ENCODE measurements at regions not wholly inside any gene's neighbourhood (a gene's known extent, or its start where the extent isn't known, plus 50 kb on each side); places are given as distances from the start of the nearest gene placed in this dataset.
"Not testable (repeated sequence)": the region's sequence is repeated elsewhere in the genome, so short reads cannot be mapped to it uniquely, and the experiment has no call there.

GRCh38 chr2:87360927-87361326, 339.3 kb upstream of the PLGLB1 start:
- DNase-seq: not testable (repeated sequence)

- not testable (repeated sequence) for DNase-seq
Observed at GRCh38 chr2:87361805-87362204, 340.2 kb upstream of the PLGLB1 start.

- DNase-seq: not testable (repeated sequence)
Observed at GRCh38 chr2:87364379-87364778, 342.7 kb upstream of the PLGLB1 start.

- not testable (repeated sequence) for DNase-seq
Observed at GRCh38 chr2:87365038-87365437, 343.4 kb upstream of the PLGLB1 start.

DNA sequence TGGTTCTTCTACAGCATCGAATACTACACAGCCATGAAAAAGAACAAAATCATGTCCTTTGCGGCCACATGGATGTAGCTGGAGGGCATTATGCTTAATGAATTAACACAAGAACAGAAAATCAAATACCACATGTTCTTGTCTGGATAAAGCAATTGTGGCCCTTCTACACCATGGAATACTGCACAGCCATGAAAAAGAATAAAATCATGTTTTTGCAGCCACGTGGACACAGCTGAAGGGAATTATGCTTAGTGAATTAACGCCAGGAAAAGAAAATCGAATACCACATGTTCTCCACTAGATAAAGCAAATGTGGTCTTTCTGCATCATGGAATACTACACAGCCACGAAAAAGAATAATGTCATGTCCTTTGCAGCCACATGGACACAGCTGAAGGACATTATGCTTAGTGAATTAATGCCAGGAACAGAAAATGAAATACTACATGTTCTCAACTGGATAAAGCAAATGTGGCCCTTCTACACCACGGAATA, 361.8 kb upstream of the PLGLB2 start:
- not testable (repeated sequence) for DNase-seq

- not testable (repeated sequence) for DNase-seq
Observed at GRCh38 chr2:87395784-87396183, 352.1 kb upstream of the PLGLB2 start.

DNA sequence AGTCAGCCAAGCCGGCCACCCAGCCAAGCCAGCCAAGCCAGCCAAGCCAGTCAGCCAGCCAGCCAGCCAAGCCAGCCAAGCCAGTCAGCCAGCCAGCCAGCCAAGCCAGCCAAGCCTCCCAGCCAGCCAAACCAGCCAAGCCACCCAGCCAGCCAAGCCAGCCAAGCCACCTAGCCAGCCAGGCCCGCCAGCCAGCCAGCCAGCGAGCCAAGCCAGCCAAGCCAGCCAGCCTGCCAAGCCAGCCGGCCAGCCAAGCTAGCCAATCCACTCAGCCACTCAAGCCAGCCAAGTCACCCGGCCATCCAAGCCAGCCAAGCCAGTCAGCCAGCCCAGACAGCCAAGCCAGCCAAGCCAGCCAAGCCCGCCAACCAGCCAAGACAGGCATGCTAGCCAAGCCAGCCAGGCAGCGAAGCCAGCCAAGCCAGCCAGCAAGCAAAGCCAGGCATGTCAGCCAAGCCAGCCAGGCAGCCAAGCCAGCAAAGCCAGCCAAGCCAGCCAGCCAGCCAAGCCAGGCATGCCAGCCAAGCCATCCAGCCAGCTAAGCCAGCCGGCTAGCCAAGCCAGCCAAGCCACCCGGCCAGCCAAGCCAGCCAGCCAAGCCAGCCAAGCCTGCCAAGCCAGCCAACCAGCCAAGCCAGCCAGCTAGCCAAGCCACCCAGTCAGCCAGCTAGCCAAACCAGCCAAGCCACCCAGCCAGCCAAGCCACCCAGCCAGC, 351.2 kb upstream of the PLGLB2 start:
- DNase-seq: not testable (repeated sequence)

DNA sequence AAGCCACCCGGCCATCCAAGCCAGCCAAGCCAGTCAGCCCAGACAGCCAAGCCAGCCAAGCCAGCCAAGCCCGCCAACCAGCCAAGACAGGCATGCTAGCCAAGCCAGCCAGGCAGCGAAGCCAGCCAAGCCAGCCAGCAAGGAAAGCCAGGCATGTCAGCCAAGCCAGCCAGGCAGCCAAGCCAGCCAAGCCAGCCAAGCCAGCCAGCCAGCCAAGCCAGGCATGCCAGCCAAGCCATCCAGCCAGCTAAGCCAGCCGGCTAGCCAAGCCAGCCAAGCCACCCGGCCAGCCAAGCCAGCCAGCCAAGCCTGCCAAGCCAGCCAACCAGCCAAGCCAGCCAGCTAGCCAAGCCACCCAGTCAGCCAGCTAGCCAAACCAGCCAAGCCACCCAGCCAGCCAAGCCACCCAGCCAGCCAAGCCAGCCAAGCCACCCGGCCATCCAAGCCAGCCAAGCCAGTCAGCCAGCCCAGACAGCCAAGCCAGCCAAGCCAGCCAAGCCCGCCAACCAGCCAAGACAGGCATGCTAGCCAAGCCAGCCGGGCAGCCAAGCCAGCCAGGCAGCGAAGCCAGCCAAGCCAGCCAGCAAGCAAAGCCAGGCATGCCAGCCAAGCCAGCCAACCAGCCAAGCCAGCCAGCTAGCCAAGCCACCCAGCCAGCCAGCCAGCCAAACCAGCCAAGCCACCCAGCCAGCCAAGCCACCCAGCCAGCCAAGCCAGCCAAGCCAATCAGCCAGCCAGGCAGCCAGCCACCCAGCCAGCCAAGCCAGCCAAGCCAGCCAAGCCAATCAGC, 350.4 kb upstream of the PLGLB2 start:
- not testable (repeated sequence) for DNase-seq

GRCh38 chr2:87398567-87399305, 349.2 kb upstream of the PLGLB2 start:
- not testable (repeated sequence) for DNase-seq

GRCh38 chr2:87401726-87402345, 346.1 kb upstream of the PLGLB2 start:
- no peak for DNase-seq

- DNase-seq: no peak
Observed at GRCh38 chr2:87403893-87404175, 344.1 kb upstream of the PLGLB2 start.

GRCh38 chr2:87404411-87405255, 343.3 kb upstream of the PLGLB2 start:
- not testable (repeated sequence) for DNase-seq

DNA sequence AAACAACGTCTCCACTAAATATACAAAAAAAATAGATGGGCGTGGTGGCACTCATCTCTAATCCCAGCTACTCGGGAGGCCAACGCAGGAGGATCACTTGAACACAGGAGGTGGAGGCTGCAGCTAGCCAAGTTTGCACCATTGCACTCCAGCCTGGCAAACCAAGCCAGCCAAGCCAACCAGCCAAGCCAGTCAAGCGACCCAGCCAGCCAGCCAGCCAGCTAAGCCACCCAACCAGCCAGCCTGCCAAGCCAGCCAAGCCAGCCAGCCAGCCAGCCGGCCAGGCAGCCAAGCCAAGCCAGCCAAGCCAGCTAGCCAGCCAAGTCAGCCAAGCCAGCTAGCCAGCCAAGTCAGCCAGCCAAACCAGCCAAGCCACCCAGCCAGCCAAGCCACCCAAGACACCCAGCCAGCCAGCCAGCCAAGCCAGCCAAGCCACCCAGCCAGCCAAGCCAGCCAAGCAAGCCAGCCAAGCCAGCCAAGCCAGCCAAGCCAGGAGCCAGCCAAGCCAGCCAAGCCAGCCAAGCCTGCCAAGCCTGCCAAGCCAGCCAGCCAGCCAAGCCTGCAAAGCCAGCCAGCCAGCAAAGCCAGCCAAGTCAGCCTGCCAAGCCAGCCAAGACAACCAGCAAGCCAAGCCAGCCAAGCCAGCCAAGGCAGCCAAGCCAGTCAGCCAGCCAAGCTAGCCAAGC, 342.2 kb upstream of the PLGLB2 start:
- not testable (repeated sequence) for DNase-seq

DNA sequence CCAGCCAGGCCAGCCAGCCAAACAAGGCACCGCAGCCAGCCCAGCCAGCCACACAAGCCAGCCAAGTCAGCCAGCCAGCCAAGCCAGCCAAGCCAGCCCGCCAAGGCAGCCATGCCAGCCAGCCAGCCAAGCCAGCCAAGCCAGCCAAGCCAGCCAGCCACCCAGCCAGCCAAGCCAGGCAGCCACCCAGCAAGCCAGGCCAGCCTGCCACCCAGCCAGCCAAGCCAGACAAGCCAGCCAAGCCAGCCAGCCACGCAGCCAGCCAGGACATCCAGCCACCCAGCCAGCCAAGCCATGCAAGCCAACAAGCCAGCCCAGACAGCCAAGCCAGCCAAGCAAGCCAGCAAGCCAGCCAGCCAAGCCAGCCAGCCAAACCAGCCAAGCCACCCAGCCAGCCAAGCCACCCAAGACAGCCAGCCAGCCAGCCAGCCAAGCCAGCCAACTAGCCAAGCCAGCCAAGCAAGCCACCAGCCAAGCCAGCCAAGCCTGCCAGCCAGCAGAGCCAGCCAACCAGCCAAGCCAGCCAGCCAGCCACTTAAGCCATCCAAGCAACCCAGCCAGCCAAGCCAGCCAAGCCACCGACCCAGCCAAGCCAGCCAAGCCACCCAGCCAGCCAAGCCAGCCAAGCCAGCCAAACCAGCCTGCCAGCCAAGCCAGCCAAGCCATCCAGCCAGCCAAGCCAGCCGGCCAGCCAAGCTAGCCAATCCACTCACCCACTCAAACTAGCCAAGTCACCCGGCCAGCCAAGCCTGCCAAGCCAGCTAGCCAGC, 341.3 kb upstream of the PLGLB2 start:
- not testable (repeated sequence) for DNase-seq

GRCh38 chr2:87409601-87410000, 338.3 kb upstream of the PLGLB2 start:
- not testable (repeated sequence) for DNase-seq

DNA sequence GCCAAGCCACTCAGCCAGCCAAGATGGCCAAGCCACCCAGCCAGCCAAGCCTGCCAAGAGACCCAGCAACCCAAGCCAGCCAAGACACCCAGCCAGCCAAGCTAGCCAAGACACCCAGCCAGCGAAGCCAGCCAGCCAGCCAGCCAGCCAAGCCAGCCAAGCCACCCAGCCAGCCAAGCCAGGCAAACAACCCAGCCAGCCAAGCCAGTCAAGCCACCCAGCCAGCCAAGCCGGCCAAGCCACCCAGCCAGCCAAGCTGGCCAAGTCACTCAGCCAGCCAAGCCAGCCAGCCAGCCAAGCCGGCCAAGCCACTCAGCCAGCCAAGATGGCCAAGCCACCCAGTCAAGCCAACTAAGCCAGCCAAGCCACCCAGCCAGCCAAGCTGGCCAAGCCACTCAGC, 337.5 kb upstream of the PLGLB2 start:
- not testable (repeated sequence) for DNase-seq

DNA sequence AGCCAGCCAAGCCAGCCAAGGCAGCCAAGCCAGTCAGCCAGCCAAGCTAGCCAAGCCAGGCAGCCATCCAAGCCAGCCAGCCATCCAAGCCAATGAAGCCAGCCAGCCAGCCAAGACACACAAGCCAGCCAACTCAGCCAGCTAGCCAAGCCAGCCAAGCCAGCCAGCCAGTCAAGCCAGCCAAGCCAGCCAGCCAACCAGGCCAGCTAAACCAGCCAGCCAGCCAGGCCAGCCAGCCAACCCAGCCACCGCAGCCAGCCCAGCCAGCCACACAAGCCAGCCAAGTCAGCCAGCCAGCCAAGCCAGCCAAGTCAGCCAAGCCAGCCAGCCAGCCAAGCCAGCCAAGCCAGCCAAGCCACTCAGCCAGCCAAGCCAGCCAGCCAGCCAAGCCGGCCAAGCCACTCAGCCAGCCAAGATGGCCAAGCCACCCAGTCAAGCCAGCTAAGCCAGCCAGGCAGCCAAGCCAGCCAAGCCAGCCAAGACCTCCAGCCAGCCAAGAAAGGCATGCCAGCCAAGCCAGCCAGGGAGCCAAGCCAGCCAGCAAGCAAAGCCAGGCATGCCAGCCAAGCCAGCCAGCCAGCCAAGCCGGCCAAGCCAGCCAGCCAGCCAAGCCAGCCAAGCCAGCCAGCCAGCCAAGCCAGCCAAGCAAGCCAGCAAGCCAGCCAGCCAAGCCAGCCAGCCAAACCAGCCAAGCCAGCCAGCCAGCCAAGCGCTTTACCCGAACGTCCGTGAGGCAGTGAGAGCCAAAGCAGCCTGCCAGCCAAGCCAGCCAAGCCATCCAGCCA, 335.7 kb upstream of the PLGLB2 start:
- not testable (repeated sequence) for DNase-seq

- not testable (repeated sequence) for DNase-seq
Observed at GRCh38 chr2:87414331-87414730, 333.6 kb upstream of the PLGLB2 start.

DNA sequence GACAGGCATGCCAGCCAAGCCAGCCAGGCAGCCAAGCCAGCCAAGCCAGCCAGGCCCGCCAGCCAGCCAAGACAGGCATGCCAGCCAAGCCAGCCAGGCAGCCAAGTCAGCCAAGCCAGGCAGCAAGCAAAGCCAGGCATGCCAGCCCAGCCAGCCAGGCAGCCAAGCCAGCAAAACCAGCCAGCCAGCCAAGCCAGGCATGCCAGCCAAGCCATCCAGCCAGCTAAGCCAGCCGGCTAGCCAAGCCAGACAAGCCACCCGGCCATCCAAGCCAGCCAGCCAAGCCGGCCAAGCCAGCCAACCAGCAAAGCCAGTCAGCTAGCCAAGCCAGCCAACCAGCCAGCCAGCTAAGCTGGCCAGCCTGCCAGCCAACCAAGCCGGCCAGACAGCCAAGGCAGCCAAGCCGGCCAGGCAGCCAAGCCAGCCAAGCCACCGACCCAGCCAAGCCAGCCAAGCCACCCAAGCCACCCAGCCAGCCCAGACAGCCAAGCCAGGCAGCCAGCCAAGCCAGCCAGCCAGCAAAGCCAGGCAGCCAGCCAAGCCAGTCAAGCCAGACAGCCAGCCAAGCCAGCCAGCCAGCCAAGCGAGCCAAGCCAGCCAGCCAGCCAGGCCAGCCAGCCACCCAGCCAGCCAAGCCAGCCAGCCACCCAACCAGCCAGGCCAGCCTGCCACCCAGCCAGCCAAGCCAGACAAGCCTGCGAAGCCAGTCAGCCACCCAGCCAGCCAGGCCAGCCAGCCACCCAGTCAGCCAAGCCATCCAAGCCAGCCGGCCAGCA, 332.9 kb upstream of the PLGLB2 start:
- not testable (repeated sequence) for DNase-seq
